ENCODE measurements at regions not wholly inside any gene's neighbourhood (a gene's known extent, or its start where the extent isn't known, plus 50 kb on each side); places are given as distances from the start of the nearest gene placed in this dataset.

GRCh38 chr10:61542596-61542995, 89.4 kb upstream of the TMEM26 start:
- TF ChIP-seq ZNF277 (CRISPR knock-in tag; IDR thresholded peaks at IDR 0.05; ENCODE audit: borderline replicate concordance) (no peak), ETS1 (conservative IDR thresholded peaks at IDR 0.05; ENCODE audit: control insufficient read depth, low read depth, low read length) (no peak), ZBTB43 (CRISPR knock-in tag; IDR thresholded peaks at IDR 0.05) (no peak), CHD1 (IDR thresholded peaks at IDR 0.05; ENCODE audit: low read length) (no peak), LCOR (CRISPR knock-in tag; IDR thresholded peaks at IDR 0.05) (no peak)

All from K562 (cell line).